Dedifferentiated amniotic fluid mesenchymal stem cell (primary cell): ENCODE measurements at regions not wholly inside any gene's neighbourhood (a gene's known extent, or its start where the extent isn't known, plus 50 kb on each side); places are given as distances from the start of the nearest gene placed in this dataset.
"Not testable (repeated sequence)": the region's sequence is repeated elsewhere in the genome, so short reads cannot be mapped to it uniquely, and the experiment has no call there.

Source experiments
- DNase-seq: peaks from one replicate; pipeline ENCODE4 v3.0.0-alpha.2; 2016; ENCODE audit errors: extremely low spot score

DNA sequence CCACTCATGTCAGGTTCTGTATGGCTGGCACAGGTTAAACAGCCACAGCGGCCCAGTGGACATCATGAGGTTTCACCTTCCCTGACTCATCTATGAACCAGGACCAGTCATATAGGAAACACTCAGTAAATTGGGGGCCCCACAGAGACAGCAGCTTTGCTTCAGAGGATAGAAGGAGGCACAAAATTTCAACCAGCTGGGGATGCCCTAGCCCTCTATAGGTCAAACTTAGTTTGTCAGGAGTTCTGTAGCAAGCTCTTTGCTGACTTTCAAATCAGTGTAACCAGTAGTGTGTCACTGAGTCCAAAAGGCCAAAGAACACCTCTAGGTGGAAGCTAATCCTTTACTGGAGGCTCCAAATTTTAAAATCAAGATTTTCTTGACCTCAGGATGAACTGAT is 4157.8 kb upstream of the TPTE start:
- not testable (repeated sequence) for DNase-seq

DNA sequence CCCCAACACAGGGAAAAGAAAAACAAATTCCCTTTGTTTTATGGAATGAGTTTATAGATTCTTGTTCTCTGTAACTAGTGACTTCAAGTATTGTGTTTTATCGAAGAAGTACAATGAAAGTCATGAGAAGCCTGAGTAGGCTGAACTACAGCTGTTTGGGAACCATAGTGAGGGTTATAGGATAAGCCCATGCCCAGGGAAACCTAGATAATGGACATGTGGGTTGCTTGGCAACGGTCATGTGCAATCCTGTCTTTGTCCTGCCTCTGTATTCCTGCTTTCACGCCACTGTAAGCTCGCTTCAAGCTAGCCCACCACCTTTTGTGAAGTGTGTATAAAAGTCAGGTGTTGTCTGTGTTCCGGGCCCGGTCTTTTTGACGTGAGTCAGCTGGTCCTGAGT is 4152.6 kb upstream of the TPTE start:
- not testable (repeated sequence) for DNase-seq

DNA sequence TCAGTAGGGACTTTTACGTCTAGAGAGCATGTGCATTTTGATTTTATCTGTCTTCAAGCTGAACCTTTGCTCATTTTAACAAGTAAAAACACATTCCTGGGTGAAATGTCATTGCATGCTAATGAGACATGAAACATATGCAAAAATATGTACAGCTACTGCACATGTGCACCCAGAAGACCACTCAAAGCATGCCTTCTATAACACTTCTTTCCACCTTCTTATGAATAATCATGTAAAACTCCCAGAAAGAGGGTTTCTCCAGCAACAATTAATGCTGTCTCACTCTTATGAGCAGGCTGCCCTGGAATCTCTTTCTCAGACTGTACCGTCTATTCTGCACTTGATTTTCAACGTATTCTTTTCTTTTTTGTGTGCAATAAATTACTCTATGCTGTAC is 4148.1 kb upstream of the TPTE start:
- not testable (repeated sequence) for DNase-seq

DNA sequence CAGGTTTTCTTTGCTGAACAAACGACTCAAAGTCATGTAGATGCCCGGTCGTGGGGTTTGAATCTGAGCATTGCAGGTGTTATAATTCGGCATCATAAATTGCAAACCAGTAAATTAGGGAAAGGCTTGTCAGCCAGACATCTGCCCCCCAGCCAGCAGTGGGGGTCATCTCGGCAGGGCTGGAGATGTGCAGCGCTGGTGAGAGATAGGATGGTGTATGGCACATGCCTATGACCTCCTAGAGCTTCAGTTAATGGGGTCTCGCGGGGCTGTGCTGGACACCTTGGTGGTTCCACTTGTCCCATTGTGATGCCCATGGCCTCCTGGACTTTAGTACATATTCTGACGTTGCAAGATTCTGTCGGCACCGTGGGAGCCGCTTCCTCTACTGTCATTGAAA is 4147.2 kb upstream of the TPTE start:
- peak; percentile 0 for DNase-seq

DNA sequence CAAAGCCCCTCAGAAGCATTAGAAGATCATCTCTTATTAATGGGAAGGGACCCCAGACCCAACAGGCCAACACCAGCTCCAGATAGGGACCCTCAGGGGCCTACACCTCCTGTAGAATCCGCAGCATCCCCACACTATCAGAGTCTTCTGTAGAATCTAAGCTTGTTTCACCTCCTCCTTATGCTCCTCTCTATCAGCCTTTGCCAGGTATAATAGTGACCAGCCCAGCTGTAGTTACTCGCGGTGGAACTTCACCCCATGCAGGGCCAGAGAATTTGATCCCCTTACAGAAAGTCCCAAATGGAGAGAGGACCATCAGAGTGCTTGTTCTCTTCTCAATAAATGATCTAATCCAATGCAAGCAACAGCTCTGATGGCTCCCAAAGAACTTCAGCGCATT is 4146.5 kb upstream of the TPTE start:
- not testable (repeated sequence) for DNase-seq

DNA sequence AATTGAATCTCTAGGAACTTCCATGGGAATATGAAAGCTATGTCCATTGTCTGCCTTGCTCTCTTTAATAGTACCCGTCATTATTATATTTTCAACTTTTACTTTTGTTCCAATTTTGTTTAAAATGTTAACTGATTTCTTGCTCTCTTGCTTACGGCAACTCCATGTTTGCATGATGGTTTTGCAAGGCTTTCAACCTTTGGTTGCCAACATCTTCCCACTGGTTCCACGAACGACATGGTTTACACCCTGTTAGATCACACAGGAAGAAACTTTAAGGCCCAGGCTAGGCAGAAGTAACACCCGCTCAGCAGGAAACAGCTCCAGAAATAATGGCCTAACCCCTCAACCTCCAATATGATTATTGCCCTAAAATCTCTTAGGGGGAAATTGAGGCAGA is 4145.6 kb upstream of the TPTE start:
- not testable (repeated sequence) for DNase-seq

DNA sequence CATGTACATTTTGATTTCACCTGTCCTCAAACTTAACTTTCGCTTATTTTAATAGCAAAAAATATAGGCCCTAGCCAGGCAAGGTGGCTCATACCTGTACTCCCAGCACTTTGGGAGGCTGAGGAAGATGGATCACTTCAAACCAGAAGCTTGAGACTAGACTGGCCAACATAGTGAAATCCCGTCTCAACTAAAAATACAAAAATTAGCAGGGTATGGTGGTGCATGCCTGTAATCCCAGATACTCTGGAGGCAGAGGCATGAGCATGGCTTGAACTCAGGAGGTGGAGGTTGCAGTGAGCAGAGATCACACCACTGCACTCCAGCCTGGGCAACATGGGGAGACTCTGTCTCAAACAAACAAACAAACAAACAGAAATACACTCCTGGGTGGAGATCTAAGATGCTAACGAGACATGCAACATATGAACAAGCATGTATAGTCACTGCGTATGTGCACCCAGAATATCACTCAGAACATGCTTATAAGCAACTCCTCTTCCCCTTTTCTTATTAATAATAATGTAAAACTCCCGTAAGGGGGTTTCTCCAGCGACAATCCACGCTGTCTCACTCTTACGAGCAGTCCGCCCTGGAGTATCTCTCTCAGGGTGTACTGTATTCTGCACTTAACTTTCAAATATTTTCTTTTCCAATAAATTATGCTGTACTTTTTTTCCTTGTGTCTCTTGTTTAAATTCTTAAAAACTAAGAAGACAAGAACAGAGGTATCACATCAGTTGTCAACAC is 4144.9 kb upstream of the TPTE start:
- DNase-seq = not testable (repeated sequence)
